ENCODE measurements at regions not wholly inside any gene's neighbourhood (a gene's known extent, or its start where the extent isn't known, plus 50 kb on each side); places are given as distances from the start of the nearest gene placed in this dataset.

DNA sequence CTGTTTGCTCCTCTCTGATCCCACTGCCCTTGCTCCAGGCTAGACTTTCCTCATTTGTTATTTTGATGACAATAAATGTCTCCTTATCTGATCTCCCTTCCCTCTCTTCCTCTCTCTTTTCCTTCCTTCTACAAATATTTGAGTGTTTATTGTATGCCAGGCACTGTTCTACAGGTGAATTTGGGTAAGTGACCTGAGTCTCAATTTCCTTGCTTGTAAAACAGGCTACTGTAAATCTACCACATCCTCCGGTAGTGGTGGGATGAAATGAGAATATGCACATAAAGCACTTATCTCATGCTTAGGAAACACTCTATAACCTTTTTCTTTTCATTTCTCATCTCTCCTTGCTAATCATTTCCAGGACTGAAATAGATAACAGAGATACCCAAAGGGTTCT, 86.4 kb downstream of the HMHB1 start:
- TF ChIP-seq CBFB (IDR thresholded peaks at IDR 0.05; ENCODE audit: low read depth) (no peak), TAF1 (IDR thresholded peaks at IDR 0.05; ENCODE audit: borderline replicate concordance, low read depth, low read length) (no peak), RFX5 (IDR thresholded peaks at IDR 0.05; ENCODE audit: low read depth, low read length) (no peak), CHD2 (IDR thresholded peaks at IDR 0.05; ENCODE audit: borderline replicate concordance, low read depth, low read length) (no peak), ZZZ3 (IDR thresholded peaks at IDR 0.05; ENCODE audit: control insufficient read depth, insufficient read length, low read depth) (no peak), POLR2AphosphoS5 (IDR thresholded peaks at IDR 0.05; ENCODE audit: low read length) (no peak), SMAD1 (IDR thresholded peaks at IDR 0.05; ENCODE audit: low read depth, partially characterized antibody) (no peak), MYC (IDR thresholded peaks at IDR 0.05; ENCODE audit: insufficient read depth, insufficient read length, insufficient replicate concordance, low read length, severe bottlenecking) (no peak), MEF2A (IDR thresholded peaks at IDR 0.05; ENCODE audit: insufficient read depth, low read depth, low read length) (no peak)
- TF ChIP-seq, protein P1, sequence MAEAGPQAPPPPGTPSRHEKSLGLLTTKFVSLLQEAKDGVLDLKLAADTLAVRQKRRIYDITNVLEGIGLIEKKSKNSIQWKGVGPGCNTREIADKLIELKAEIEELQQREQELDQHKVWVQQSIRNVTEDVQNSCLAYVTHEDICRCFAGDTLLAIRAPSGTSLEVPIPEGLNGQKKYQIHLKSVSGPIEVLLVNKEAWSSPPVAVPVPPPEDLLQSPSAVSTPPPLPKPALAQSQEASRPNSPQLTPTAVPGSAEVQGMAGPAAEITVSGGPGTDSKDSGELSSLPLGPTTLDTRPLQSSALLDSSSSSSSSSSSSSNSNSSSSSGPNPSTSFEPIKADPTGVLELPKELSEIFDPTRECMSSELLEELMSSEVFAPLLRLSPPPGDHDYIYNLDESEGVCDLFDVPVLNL (IDR thresholded peaks at IDR 0.05; ENCODE audit: low read depth, low read length), result no peak
- TF ChIP-seq, protein P2, sequence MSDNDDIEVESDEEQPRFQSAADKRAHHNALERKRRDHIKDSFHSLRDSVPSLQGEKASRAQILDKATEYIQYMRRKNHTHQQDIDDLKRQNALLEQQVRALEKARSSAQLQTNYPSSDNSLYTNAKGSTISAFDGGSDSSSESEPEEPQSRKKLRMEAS (IDR thresholded peaks at IDR 0.05; ENCODE audit: low read depth, low read length), result no peak
- TF ChIP-seq, protein P3, sequence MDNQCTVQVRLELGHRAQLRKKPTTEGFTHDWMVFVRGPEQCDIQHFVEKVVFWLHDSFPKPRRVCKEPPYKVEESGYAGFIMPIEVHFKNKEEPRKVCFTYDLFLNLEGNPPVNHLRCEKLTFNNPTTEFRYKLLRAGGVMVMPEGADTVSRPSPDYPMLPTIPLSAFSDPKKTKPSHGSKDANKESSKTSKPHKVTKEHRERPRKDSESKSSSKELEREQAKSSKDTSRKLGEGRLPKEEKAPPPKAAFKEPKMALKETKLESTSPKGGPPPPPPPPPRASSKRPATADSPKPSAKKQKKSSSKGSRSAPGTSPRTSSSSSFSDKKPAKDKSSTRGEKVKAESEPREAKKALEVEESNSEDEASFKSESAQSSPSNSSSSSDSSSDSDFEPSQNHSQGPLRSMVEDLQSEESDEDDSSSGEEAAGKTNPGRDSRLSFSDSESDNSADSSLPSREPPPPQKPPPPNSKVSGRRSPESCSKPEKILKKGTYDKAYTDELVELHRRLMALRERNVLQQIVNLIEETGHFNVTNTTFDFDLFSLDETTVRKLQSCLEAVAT (IDR thresholded peaks at IDR 0.05), result no peak
- TF ChIP-seq, protein P4, sequence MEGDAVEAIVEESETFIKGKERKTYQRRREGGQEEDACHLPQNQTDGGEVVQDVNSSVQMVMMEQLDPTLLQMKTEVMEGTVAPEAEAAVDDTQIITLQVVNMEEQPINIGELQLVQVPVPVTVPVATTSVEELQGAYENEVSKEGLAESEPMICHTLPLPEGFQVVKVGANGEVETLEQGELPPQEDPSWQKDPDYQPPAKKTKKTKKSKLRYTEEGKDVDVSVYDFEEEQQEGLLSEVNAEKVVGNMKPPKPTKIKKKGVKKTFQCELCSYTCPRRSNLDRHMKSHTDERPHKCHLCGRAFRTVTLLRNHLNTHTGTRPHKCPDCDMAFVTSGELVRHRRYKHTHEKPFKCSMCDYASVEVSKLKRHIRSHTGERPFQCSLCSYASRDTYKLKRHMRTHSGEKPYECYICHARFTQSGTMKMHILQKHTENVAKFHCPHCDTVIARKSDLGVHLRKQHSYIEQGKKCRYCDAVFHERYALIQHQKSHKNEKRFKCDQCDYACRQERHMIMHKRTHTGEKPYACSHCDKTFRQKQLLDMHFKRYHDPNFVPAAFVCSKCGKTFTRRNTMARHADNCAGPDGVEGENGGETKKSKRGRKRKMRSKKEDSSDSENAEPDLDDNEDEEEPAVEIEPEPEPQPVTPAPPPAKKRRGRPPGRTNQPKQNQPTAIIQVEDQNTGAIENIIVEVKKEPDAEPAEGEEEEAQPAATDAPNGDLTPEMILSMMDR (IDR thresholded peaks at IDR 0.05 in 2 of 3, conservative IDR thresholded peaks at IDR 0.05 in 1 of 3; ENCODE audit: control insufficient read depth in 2 of 3, extremely low read depth in 1 of 3, insufficient read depth in 1 of 3, low read depth in 3 of 3, low read length in 3 of 3), result no peak

All from GM12878 (cell line).